Naive thymus-derived CD8-positive, alpha-beta T cell (primary cell): ENCODE measurements at regions not wholly inside any gene's neighbourhood (a gene's known extent, or its start where the extent isn't known, plus 50 kb on each side); places are given as distances from the start of the nearest gene placed in this dataset.

ENCODE experiments used
- ATAC-seq, 2 donors: fragments of 150-1000 bp; cut with Tn5 transposase in 1 of 2; sonication (Bioruptor Pico), chemical (Tn5 transposase) in 1 of 2; 1 replicate in 1 of 2; 2 replicates in 1 of 2; pipeline ENCODE4 v1.10.0; 2021; ENCODE audit warnings: mild to moderate bottlenecking in 2 of 2, moderate library complexity in 2 of 2
- POLR2A ChIA-PET: fragments of 350-600 bp; sonication (Branson Sonifier 250); formaldehyde crosslinking; loops from one replicate; lab custom pipeline; 2021; ENCODE audit warnings: antibody characterized with exemption; lab: Charles Lee
- DNase-seq, 10 donors: peaks; one replicate each; pipeline versions ENCODE4 v3.0.0 to v3.0.0-alpha.2; 2020 to 2022
- H3K27ac Mint-ChIP-seq, 10 donors: one replicate each; pipeline ENCODE4 v1.8.0; 2020 to 2022; ENCODE audit warnings: mild to moderate bottlenecking in 10 of 10, mixed read lengths in 10 of 10, moderate library complexity in 4 of 10, inconsistent platforms in 1 of 10
- H3K27me3 Mint-ChIP-seq, 5 donors: one replicate each; pipeline ENCODE4 v1.8.0; 2021 to 2022; ENCODE audit warnings: mixed read lengths in 5 of 5
- H3K36me3 Mint-ChIP-seq, 3 donors: one replicate each; pipeline ENCODE4 v1.8.0; 2020 to 2022; ENCODE audit warnings: mixed read lengths in 3 of 3, mild to moderate bottlenecking in 2 of 3, inconsistent platforms in 1 of 3
- H3K4me1 Mint-ChIP-seq, 4 donors: one replicate each; pipeline ENCODE4 v1.8.0; 2021 to 2022; ENCODE audit warnings: mixed read lengths in 4 of 4
- H3K4me3 Mint-ChIP-seq, 10 donors: one replicate each; pipeline ENCODE4 v1.8.0; 2020 to 2022; ENCODE audit warnings: mild to moderate bottlenecking in 10 of 10, mixed read lengths in 10 of 10, moderate library complexity in 6 of 10, inconsistent platforms in 1 of 10
- H3K9me3 Mint-ChIP-seq, 9 donors: one replicate each; pipeline ENCODE4 v1.8.0; 2020 to 2022; ENCODE audit warnings: mixed read lengths in 9 of 9, mild to moderate bottlenecking in 3 of 9, inconsistent platforms in 1 of 9, moderate library complexity in 1 of 9

DNA sequence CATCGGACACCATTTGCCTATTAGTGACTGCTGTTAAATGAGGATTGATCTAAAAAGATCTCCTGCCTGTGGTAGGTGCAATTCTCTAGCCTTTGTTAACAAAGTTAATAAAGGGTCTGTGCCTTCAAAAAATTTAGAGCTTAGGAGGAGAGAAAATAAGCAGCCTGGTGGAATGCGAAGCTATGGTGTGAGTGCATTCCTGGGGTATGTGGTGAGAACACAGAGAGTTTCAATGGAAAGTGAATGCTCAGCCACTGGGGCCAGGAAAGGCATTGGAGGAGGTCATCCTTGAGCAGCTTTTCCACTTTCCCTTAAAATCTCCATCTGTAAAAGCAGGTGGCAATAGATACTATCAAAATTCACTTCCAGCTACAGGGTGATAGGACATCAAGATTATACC, 331.2 kb upstream of the LRATD1 start:
- Mint-ChIP-seq H3K36me3 (no peaks in the 10 kb centered on the region), H3K27ac (no peak overlapping the region), H3K27me3 (peaks cover 0 to 7% (median 0%) of the 10 kb centered on the region in 5 donors), H3K4me1 (peaks cover 0 to 2% (median 0%) of the 10 kb centered on the region in 4 donors), H3K9me3 (peaks cover 0 to 24% (median 6%) of the 10 kb centered on the region in 9 donors), H3K4me3 (no peak overlapping the region)
- no peak for DNase-seq
- POLR2A ChIA-PET: no interaction called here
- ATAC-seq: no peak

- POLR2A ChIA-PET: no interaction called here
- H3K4me3 Mint-ChIP-seq: no peak overlapping the region
- H3K4me1 Mint-ChIP-seq: peaks cover 0 to 2% (median 0%) of the 10 kb centered on the region in 4 donors
- peaks cover 0 to 27% (median 8%) of the 10 kb centered on the region in 9 donors for H3K9me3 Mint-ChIP-seq
- ATAC-seq: no peak
- H3K27me3 Mint-ChIP-seq: peaks cover 0 to 7% (median 0%) of the 10 kb centered on the region in 5 donors
- DNase-seq: no peak
- no peak overlapping the region for H3K27ac Mint-ChIP-seq
- H3K36me3 Mint-ChIP-seq: no peaks in the 10 kb centered on the region
Measured at GRCh38 chr2:14303366-14304115, 329.0 kb upstream of the LRATD1 start.

- POLR2A ChIA-PET: no interaction called here
- H3K9me3 Mint-ChIP-seq: peaks cover 2 to 27% (median 7%) of the 10 kb centered on the region in 9 donors
- H3K4me3 Mint-ChIP-seq: no peak overlapping the region
- no peak overlapping the region for H3K27ac Mint-ChIP-seq
- H3K4me1 Mint-ChIP-seq: peaks cover 0 to 2% (median 0%) of the 10 kb centered on the region in 4 donors
- DNase-seq (no peak), ATAC-seq (no peak)
- H3K36me3 Mint-ChIP-seq: no peaks in the 10 kb centered on the region
- peaks cover 0 to 4% (median 0%) of the 10 kb centered on the region in 5 donors for H3K27me3 Mint-ChIP-seq
Measured at GRCh38 chr2:14304326-14304725, 328.2 kb upstream of the LRATD1 start.

- peaks cover 0 to 2% (median 0%) of the 10 kb centered on the region in 5 donors for H3K27me3 Mint-ChIP-seq
Measured at GRCh38 chr2:14306268-14306861, 326.2 kb upstream of the LRATD1 start.

DNA sequence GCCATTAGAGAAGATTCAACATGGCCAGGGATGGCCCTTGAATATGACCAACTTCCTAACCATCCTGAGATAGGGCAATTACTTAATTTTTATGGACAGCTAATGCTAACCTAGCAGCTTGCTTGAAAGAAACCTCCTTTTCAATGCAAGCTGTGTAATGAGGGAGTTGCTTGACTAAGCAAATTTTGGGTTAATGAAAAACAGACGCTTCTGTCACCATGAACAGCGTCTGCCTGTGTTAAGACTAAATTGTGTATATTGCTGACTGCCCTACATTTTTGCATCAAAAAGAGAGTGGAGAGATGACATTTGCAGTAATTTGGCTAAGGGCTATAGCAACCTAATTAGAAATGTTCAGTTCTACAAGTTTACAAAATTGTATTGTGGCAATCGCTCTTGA, 319.2 kb upstream of the LRATD1 start:
- ATAC-seq (no peak), DNase-seq (no peak)
- Mint-ChIP-seq H3K27ac (no peak overlapping the region), H3K9me3 (peaks cover 0 to 18% (median 7%) of the 10 kb centered on the region in 9 donors), H3K27me3 (peaks cover 0 to 2% (median 0%) of the 10 kb centered on the region in 5 donors), H3K4me1 (no peaks in the 10 kb centered on the region), H3K4me3 (no peak overlapping the region), H3K36me3 (no peaks in the 10 kb centered on the region)
- POLR2A ChIA-PET: no interaction called here

More at GRCh38 chr2:14306268-14306861, 326.2 kb upstream of the LRATD1 start:
- Mint-ChIP-seq H3K36me3 (no peaks in the 10 kb centered on the region), H3K27ac (no peak overlapping the region), H3K9me3 (peaks cover 3 to 24% (median 10%) of the 10 kb centered on the region in 9 donors), H3K4me1 (no peaks in the 10 kb centered on the region), H3K4me3 (no peak overlapping the region)
- POLR2A ChIA-PET: no interaction called here
- ATAC-seq (no peak), DNase-seq (no peak)

DNA sequence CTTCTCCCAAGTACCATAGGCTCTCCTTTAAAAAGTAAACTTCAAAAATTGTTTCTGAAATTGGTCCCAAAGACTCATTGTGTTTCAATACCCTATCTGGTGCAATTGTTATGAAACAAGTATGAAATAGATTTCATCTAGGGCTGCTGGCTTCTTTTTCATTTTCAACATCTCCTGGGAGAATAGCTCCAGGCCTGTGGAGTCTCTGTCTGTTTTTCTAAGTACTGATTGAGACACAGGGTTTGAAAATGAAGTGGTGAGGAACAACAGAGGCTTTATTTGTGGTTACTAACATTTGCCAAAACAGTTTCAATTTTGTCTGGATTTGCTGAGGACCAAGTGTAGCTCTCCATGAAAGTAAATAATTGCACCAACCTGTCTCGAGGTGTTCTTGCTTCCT, 315.9 kb upstream of the LRATD1 start:
- POLR2A ChIA-PET: no interaction called here
- no peak for ATAC-seq
- Mint-ChIP-seq H3K4me1 (no peaks in the 10 kb centered on the region), H3K4me3 (no peak overlapping the region), H3K36me3 (peaks cover 0 to 4% (median 0%) of the 10 kb centered on the region in 3 donors), H3K9me3 (peaks cover 0 to 13% (median 6%) of the 10 kb centered on the region in 9 donors), H3K27ac (no peak overlapping the region), H3K27me3 (no peaks in the 10 kb centered on the region)
- DNase-seq: no peak

DNA sequence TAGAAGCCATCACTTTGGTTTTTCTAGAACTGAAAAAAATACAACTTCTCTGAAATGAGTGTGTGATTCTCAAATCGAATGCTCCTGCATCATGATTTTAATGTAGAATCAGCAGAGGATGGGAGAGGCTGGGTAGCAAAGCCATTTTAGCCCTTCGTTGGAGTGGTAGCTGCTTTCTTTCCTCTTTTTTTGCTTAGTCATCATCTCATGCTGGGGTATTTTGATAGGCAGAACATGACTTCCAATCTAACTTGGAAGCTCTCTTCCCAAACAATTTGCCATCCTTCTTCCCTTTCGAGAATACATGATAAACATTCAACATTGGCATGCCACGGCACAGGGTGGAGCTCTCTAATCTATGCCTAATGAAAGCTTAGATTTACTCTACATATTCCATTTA, 311.2 kb upstream of the LRATD1 start:
- DNase-seq (no peak), ATAC-seq (no peak)
- Mint-ChIP-seq H3K27me3 (no peaks in the 10 kb centered on the region), H3K36me3 (peaks cover 0 to 4% (median 0%) of the 10 kb centered on the region in 3 donors), H3K27ac (no peak overlapping the region), H3K4me3 (no peak overlapping the region), H3K9me3 (peaks cover 0 to 16% (median 4%) of the 10 kb centered on the region in 9 donors), H3K4me1 (no peaks in the 10 kb centered on the region)
- POLR2A ChIA-PET: no interaction called here

- Mint-ChIP-seq H3K9me3 (peaks cover 0 to 12% (median 0%) of the 10 kb centered on the region in 9 donors), H3K4me1 (no peaks in the 10 kb centered on the region), H3K27ac (no peak overlapping the region), H3K4me3 (no peak overlapping the region), H3K27me3 (no peaks in the 10 kb centered on the region), H3K36me3 (peaks cover 0 to 4% (median 0%) of the 10 kb centered on the region in 3 donors)
- DNase-seq (no peak), ATAC-seq (no peak)
- POLR2A ChIA-PET: no interaction called here
Measured at GRCh38 chr2:14322306-14322705, 310.2 kb upstream of the LRATD1 start.

DNA sequence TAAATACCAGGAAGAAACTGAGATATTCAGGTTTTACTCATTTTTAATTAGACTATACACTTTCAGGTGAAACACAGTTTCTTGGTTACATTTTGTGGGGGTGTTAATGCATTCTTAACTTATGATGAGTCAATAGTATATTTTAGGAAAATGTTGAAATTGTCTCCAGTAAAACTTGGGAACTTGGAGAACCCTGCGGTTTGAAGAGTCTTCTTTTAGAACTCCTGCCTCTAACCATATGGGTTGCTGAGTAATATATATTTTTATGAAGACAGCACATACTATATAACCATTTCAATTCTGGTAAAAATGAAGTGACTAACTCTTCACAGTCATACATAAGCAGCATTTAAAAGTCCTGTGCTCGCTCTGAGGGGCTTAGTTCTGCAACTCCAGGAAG, 308.2 kb upstream of the LRATD1 start:
- Mint-ChIP-seq H3K9me3 (peaks cover 0 to 27% (median 5%) of the 10 kb centered on the region in 9 donors), H3K27ac (no peak overlapping the region), H3K4me1 (no peaks in the 10 kb centered on the region), H3K36me3 (peaks cover 0 to 9% (median 0%) of the 10 kb centered on the region in 3 donors), H3K27me3 (no peaks in the 10 kb centered on the region), H3K4me3 (no peak overlapping the region)
- ATAC-seq (no peak), DNase-seq (no peak)
- POLR2A ChIA-PET: no interaction called here

GRCh38 chr2:14330884-14331283, 301.6 kb upstream of the LRATD1 start:
- ATAC-seq (no peak), DNase-seq (no peak)
- no peaks in the 10 kb centered on the region for H3K4me1 Mint-ChIP-seq
- H3K27me3 Mint-ChIP-seq: no peaks in the 10 kb centered on the region
- peaks cover 0 to 20% (median 4%) of the 10 kb centered on the region in 9 donors for H3K9me3 Mint-ChIP-seq
- H3K27ac Mint-ChIP-seq: no peak overlapping the region
- no peak overlapping the region for H3K4me3 Mint-ChIP-seq
- H3K36me3 Mint-ChIP-seq: peaks cover 0 to 6% (median 0%) of the 10 kb centered on the region in 3 donors
- POLR2A ChIA-PET: no interaction called here

GRCh38 chr2:14336759-14337382, 295.6 kb upstream of the LRATD1 start:
- no peaks in the 10 kb centered on the region for H3K4me1 Mint-ChIP-seq
- POLR2A ChIA-PET: no interaction called here
- no peaks in the 10 kb centered on the region for H3K36me3 Mint-ChIP-seq
- ATAC-seq (no peak), DNase-seq (no peak)
- peaks cover 0 to 6% (median 4%) of the 10 kb centered on the region in 9 donors for H3K9me3 Mint-ChIP-seq
- H3K4me3 Mint-ChIP-seq: no peak overlapping the region
- H3K27me3 Mint-ChIP-seq: no peaks in the 10 kb centered on the region
- H3K27ac Mint-ChIP-seq: no peak overlapping the region

- no peak overlapping the region for H3K4me3 Mint-ChIP-seq
- no peaks in the 10 kb centered on the region for H3K4me1 Mint-ChIP-seq
- no peak overlapping the region for H3K27ac Mint-ChIP-seq
- H3K9me3 Mint-ChIP-seq: peaks cover 0 to 5% (median 2%) of the 10 kb centered on the region in 9 donors
- ATAC-seq (no peak), DNase-seq (no peak)
- no peaks in the 10 kb centered on the region for H3K36me3 Mint-ChIP-seq
- H3K27me3 Mint-ChIP-seq: no peaks in the 10 kb centered on the region
- POLR2A ChIA-PET: no interaction called here
Measured at GRCh38 chr2:14340703-14341102, 291.8 kb upstream of the LRATD1 start.

GRCh38 chr2:14342313-14342712, 290.2 kb upstream of the LRATD1 start:
- DNase-seq (no peak), ATAC-seq (no peak)
- no peaks in the 10 kb centered on the region for H3K4me1 Mint-ChIP-seq
- H3K27me3 Mint-ChIP-seq: no peaks in the 10 kb centered on the region
- H3K36me3 Mint-ChIP-seq: no peaks in the 10 kb centered on the region
- H3K27ac Mint-ChIP-seq: no peak overlapping the region
- H3K9me3 Mint-ChIP-seq: peaks cover 0 to 9% (median 2%) of the 10 kb centered on the region in 9 donors
- POLR2A ChIA-PET: no interaction called here
- no peak overlapping the region for H3K4me3 Mint-ChIP-seq
